ENCODE measurements at regions not wholly inside any gene's neighbourhood (a gene's known extent, or its start where the extent isn't known, plus 50 kb on each side); places are given as distances from the start of the nearest gene placed in this dataset.

GRCh38 chr5:125266106-125266505 is 519.7 kb upstream of the ZNF608 start:
- in situ Hi-C loops (cut with HindIII; ENCODE audit: low pct_unique_long_range_greater_than_20kb, low sequenced_read_pairs) = no loop called here

GRCh38 chr5:125267636-125268248 is 521.3 kb upstream of the ZNF608 start:
- DNase-seq (ENCODE audit: low read depth, low spot score) = no peak
- in situ Hi-C loops (cut with HindIII; ENCODE audit: low pct_unique_long_range_greater_than_20kb, low sequenced_read_pairs) = no loop called here

More at GRCh38 chr5:125266106-125266505, 519.7 kb upstream of the ZNF608 start:
- DNase-seq (ENCODE audit: low read depth, low spot score) = no peak

GRCh38 chr5:125269926-125270325 is 523.5 kb upstream of the ZNF608 start:
- DNase-seq (ENCODE audit: low read depth, low spot score) = no peak
- in situ Hi-C loops (cut with HindIII; ENCODE audit: low pct_unique_long_range_greater_than_20kb, low sequenced_read_pairs) = no loop called here

GRCh38 chr5:125272357-125272756 is 525.9 kb upstream of the ZNF608 start:
- no peak for DNase-seq (ENCODE audit: low read depth, low spot score)
- in situ Hi-C loops (cut with HindIII; ENCODE audit: low pct_unique_long_range_greater_than_20kb, low sequenced_read_pairs) = no loop called here

GRCh38 chr5:125274211-125274610 is 527.8 kb upstream of the ZNF608 start:
- no peak for DNase-seq (ENCODE audit: low read depth, low spot score)

GRCh38 chr5:125274938-125275724 is 528.7 kb upstream of the ZNF608 start:
- DNase-seq (ENCODE audit: low read depth, low spot score) = no peak
- in situ Hi-C loops (cut with HindIII; ENCODE audit: low pct_unique_long_range_greater_than_20kb, low sequenced_read_pairs) = no loop called here

More at GRCh38 chr5:125274211-125274610, 527.8 kb upstream of the ZNF608 start:
- in situ Hi-C loops (cut with HindIII; ENCODE audit: low pct_unique_long_range_greater_than_20kb, low sequenced_read_pairs) = no loop called here

GRCh38 chr5:125275725-125276090 is 529.3 kb upstream of the ZNF608 start:
- DNase-seq (ENCODE audit: low read depth, low spot score) = no peak
- in situ Hi-C loops (cut with HindIII; ENCODE audit: low pct_unique_long_range_greater_than_20kb, low sequenced_read_pairs) = no loop called here

GRCh38 chr5:125276096-125276495 is 529.7 kb upstream of the ZNF608 start:
- in situ Hi-C loops (cut with HindIII; ENCODE audit: low pct_unique_long_range_greater_than_20kb, low sequenced_read_pairs) = no loop called here
- DNase-seq (ENCODE audit: low read depth, low spot score) = no peak

- in situ Hi-C loops (cut with HindIII; ENCODE audit: low pct_unique_long_range_greater_than_20kb, low sequenced_read_pairs) = no loop called here
These were observed 531.2 kb upstream of the ZNF608 start for GRCh38 chr5:125277494-125278154.

GRCh38 chr5:125278711-125279110 is 532.3 kb upstream of the ZNF608 start:
- in situ Hi-C loops (cut with HindIII; ENCODE audit: low pct_unique_long_range_greater_than_20kb, low sequenced_read_pairs) = no loop called here
- DNase-seq (ENCODE audit: low read depth, low spot score) = no peak

More at GRCh38 chr5:125277494-125278154, 531.2 kb upstream of the ZNF608 start:
- DNase-seq (ENCODE audit: low read depth, low spot score) = no peak

GRCh38 chr5:125281667-125282066 is 535.2 kb upstream of the ZNF608 start:
- DNase-seq (ENCODE audit: low read depth, low spot score) = no peak
- in situ Hi-C loops (cut with HindIII; ENCODE audit: low pct_unique_long_range_greater_than_20kb, low sequenced_read_pairs) = no loop called here

GRCh38 chr5:125283372-125283771 is 536.9 kb upstream of the ZNF608 start:
- DNase-seq (ENCODE audit: low read depth, low spot score) = no peak
- in situ Hi-C loops (cut with HindIII; ENCODE audit: low pct_unique_long_range_greater_than_20kb, low sequenced_read_pairs) = no loop called here

- in situ Hi-C loops (cut with HindIII; ENCODE audit: low pct_unique_long_range_greater_than_20kb, low sequenced_read_pairs) = no loop called here
- no peak for DNase-seq (ENCODE audit: low read depth, low spot score)
These were observed 539.8 kb upstream of the ZNF608 start for GRCh38 chr5:125286271-125286670.

- in situ Hi-C loops (cut with HindIII; ENCODE audit: low pct_unique_long_range_greater_than_20kb, low sequenced_read_pairs) = no loop called here
- no peak for DNase-seq (ENCODE audit: low read depth, low spot score)
These were observed 543.2 kb upstream of the ZNF608 start for GRCh38 chr5:125289606-125290005.

GRCh38 chr5:125290935-125291334 is 544.5 kb upstream of the ZNF608 start:
- DNase-seq (ENCODE audit: low read depth, low spot score) = no peak
- in situ Hi-C loops (cut with HindIII; ENCODE audit: low pct_unique_long_range_greater_than_20kb, low sequenced_read_pairs) = no loop called here

- no peak for DNase-seq (ENCODE audit: low read depth, low spot score)
- in situ Hi-C loops (cut with HindIII; ENCODE audit: low pct_unique_long_range_greater_than_20kb, low sequenced_read_pairs) = no loop called here
These were observed 545.0 kb upstream of the ZNF608 start for GRCh38 chr5:125291447-125291846.

- DNase-seq (ENCODE audit: low read depth, low spot score) = no peak
- in situ Hi-C loops (cut with HindIII; ENCODE audit: low pct_unique_long_range_greater_than_20kb, low sequenced_read_pairs) = no loop called here
These were observed 546.8 kb upstream of the ZNF608 start for GRCh38 chr5:125293223-125293622.

- in situ Hi-C loops (cut with HindIII; ENCODE audit: low pct_unique_long_range_greater_than_20kb, low sequenced_read_pairs) = no loop called here
- no peak for DNase-seq (ENCODE audit: low read depth, low spot score)
These were observed 547.3 kb upstream of the ZNF608 start for GRCh38 chr5:125293726-125294125.

- no peak for DNase-seq (ENCODE audit: low read depth, low spot score)
- in situ Hi-C loops (cut with HindIII; ENCODE audit: low pct_unique_long_range_greater_than_20kb, low sequenced_read_pairs) = no loop called here
These were observed 548.4 kb upstream of the ZNF608 start for GRCh38 chr5:125294844-125295243.
